SHP77 treated with DMSO at 0.1 percent for 48 hours (cell line): ENCODE measurements at regions not wholly inside any gene's neighbourhood (a gene's known extent, or its start where the extent isn't known, plus 50 kb on each side); places are given as distances from the start of the nearest gene placed in this dataset.
"Not testable (repeated sequence)": the region's sequence is repeated elsewhere in the genome, so short reads cannot be mapped to it uniquely, and the experiment has no call there.

ENCODE experiments used
- DNase-seq: peaks from one replicate; lab custom pipeline; 2025; lab: John Stamatoyannopoulos, UW

- no peak for DNase-seq
Measured at GRCh38 chr15:61336026-61336638, 107.0 kb upstream of the RORA start.

GRCh38 chr15:61334714-61335113, 105.6 kb upstream of the RORA start:
- not testable (repeated sequence) for DNase-seq

DNA sequence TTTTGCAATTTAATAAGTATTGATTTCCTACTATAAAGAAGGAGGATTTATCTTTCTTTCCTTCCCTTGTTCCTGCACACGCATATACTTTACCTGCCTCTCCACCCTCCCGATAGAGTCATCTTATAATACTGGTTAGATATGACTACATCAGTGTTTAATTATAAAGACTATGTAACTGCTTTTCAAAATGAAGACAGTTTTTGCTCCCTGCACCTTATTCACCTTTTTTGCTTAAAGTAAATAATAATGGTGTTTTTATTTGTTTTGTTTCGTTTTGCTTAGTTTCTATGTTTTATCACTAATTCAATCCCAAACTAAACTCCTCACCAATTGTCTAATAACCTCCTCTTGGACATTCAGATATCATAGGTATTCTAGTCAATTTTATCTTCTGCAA, 101.9 kb upstream of the RORA start:
- DNase-seq = no peak

GRCh38 chr15:61327019-61327631, 98.0 kb upstream of the RORA start:
- DNase-seq = peak; percentile 68

DNA sequence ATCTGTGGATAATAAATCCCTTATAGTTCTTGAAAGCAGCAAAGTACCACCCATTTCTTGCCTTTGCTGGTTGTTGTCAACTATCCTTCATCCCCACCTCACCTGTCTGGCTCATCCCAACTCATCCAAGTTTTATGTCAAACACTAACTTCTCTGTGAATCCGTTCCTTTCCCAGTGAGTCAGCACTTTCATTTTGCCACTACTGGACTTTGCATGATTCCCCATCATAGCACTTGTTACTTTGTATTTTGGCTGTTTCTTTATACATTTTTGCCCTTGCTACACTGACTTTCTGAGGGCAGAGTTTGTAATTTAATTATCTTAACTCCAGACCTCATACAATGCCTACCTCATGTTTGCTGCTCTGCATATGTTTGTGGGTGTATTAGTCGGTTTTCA, 90.8 kb upstream of the RORA start:
- no peak for DNase-seq

- no peak for DNase-seq
Measured at GRCh38 chr15:61318802-61319525, 89.9 kb upstream of the RORA start.

GRCh38 chr15:61318301-61318700, 89.2 kb upstream of the RORA start:
- peak; percentile 43 for DNase-seq

DNA sequence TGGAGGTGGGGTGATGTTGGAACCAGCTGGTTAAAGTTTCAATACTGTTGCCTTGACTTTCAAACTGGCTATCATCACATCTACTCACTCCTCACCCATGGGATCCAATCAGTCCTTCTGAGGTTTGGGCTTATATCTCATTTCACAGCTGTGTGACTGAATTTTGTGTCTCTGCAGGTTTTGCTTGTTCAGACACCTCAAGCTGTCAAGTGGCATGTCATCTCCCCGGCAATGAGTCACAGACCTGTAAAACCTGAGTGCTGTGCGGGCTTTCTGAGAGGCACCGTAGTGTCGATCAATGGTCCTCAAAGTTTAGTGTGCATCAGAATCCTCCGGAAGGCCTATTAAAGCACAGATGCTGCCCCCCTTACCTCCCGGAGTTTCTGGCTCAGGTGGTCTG, 86.4 kb upstream of the RORA start:
- DNase-seq = no peak

- DNase-seq = no peak
Measured at GRCh38 chr15:61314427-61314826, 85.3 kb upstream of the RORA start.

DNA sequence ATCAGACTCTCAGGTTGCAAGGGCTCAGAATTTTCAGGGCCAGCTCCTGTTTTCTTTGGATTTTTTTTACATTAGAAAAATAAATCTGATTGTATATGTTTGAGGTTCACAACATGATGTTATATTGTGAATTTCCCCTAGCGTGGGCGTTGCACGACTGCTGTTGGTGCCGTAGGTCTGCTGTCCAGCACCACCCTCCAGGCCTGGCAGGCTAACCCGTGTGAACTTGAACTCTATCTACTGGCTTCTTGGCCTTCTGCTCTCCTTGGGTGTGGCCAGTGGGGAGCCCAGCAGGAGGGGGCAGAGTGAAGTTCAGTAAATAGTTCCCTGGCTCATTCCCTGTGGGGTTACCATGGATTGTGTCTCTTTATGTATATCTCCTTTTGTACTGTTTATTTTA, 80.5 kb upstream of the RORA start:
- DNase-seq = no peak

- DNase-seq = no peak
Measured at GRCh38 chr15:61309031-61309511, 80.0 kb upstream of the RORA start.

- DNase-seq = no peak
Measured at GRCh38 chr15:61308437-61308836, 79.3 kb upstream of the RORA start.

- no peak for DNase-seq
Measured at GRCh38 chr15:61307474-61307873, 78.4 kb upstream of the RORA start.

DNA sequence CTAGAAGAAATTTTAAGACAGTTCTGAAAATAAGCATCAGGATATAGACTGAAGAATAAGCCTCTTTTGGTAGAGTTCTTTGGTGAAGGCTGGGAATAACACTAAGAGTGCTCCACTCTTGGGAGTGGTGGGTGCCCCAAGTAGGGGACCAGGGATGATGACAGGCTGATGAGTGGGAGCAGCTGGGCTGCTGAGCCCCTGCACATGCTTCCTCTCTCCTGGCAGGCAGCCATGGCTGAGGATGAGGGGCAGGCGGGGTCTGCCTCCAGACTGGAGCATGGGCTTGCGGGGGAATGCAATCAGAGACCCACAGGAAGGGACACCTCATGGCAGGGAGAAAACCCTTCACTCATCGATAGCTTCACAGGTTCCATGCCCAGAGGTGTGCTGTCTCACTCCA, 72.6 kb upstream of the RORA start:
- DNase-seq = no peak

DNA sequence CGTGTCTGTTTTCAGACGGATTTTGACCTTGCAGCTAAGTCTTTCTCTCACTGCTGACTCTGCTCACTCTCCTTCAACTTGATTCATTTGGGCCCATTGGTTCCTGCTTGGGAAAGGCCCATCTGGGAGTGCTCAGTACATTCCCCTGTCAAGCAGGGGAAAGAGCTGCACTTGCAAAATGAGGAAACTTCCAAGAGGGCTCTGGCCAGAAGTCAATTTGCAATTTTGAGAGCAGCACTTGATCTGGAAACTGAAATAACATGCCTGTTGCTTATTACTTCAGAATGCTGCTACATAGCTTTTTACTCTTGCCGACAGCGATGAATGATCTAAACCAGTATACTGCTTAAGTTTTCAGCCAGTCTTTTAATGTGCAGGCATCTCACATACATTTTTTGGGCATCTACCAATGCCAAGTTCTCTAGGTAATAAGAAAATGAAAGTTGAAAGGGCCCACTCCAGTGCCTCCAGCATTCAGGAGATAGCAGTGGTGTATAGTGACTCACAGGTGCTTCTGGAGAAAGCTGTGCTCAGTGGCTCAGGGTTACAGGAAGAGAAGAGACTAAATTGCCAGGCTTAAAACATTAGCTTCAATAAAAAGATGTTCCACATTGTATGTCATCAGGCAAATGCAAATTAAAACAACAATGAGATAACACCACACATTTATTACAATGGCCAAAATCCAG, 70.1 kb upstream of the RORA start:
- DNase-seq = no peak

DNA sequence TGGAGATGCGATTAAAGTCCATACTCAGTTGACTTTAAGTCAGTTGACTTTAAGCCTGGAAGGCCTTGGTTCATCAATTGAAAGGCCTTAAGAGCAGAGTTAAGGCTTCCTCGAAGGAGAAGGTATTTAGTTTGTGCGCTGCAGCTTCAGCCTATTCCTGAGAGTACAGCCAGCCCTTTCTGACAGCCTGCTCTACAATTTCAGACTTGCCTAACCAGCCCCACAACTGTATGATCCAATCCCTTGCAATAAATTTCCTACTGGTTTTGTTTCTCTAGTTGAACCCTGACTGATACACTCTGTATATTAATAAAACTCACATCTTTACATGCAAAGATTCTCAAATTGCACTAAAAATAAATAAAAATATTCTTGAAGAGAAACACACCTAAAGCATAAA, 66.1 kb upstream of the RORA start:
- DNase-seq = no peak

- no peak for DNase-seq
Measured at GRCh38 chr15:61282661-61283060, 53.6 kb upstream of the RORA start.

- no peak for DNase-seq
Measured at GRCh38 chr15:61281328-61281727, 52.2 kb upstream of the RORA start.
